HCT116 (cell line): ENCODE measurements at regions not wholly inside any gene's neighbourhood (a gene's known extent, or its start where the extent isn't known, plus 50 kb on each side); places are given as distances from the start of the nearest gene placed in this dataset.

Source experiments
- ATAC-seq: fragments of 200-7000 bp; cut with Tn5 transposase; 2 replicates; pipeline ENCODE4 v1.9.1; 2020; ENCODE audit warnings: mild to moderate bottlenecking, moderate library complexity
- BruUV-seq: library from RNA; stranded (reverse); fragments of 400-500 nt; replicated peaks from 2 replicates; lab custom pipeline; 2021; lab: Mats Ljungman, UMichigan
- CTCF ChIA-PET: fragments of 300-600 bp; sonication (Branson Sonifier 250); formaldehyde crosslinking; loops from one replicate; lab custom pipeline; 2021; ENCODE audit warnings: antibody characterized with exemption; lab: Charles Lee
- POLR2A ChIA-PET: fragments of 300-600, 350-600 bp; sonication (Branson Sonifier 250); formaldehyde crosslinking; loops from one replicate; lab custom pipeline; 2021; ENCODE audit warnings: antibody characterized with exemption; lab: Charles Lee
- RAD21 ChIA-PET, 2 experiments: fragments of 300-600 bp; sonication (Branson Sonifier 250); formaldehyde crosslinking; loops; one replicate each; lab custom pipeline; 2023; ENCODE audit warnings: low total read pairs in 2 of 2; ENCODE audit not compliant: uncharacterized antibody in 2 of 2, unreplicated experiment in 2 of 2, low non-redundant PET in 1 of 2; lab: Charles Lee
- DNase-seq: peaks from one replicate; pipeline ENCODE4 v3.0.0-alpha.2; 2010; ENCODE audit warnings: low read depth, low spot score
- H2AFZ ChIP-seq: fragments of 200-600 bp; shearing (Covaris generic), sonication (generic); 2 replicates; pipeline ENCODE4 v1.6.1; 2017; ENCODE audit warnings: low read depth, mixed run types, mixed read lengths, antibody characterized with exemption, low read length; ENCODE audit not compliant: poor library complexity, severe bottlenecking
- H3K27ac ChIP-seq: 2 replicates; pipeline ENCODE4 v1.5.1; 2012; ENCODE audit warnings: low read depth, low read length
- H3K27me3 ChIP-seq: fragments of 200-600 bp; sonication (generic); 2 replicates; pipeline ENCODE4 v1.6.1; 2016; ENCODE audit warnings: mixed run types, low read length, mixed read lengths; ENCODE audit not compliant: insufficient read depth
- H3K36me3 ChIP-seq, 2 experiments: fragments of 200-500 bp in 1 of 2; fragments of 200-600 bp in 1 of 2; sonication (Bioruptor generic) in 1 of 2; sonication (generic) in 1 of 2; 2 replicates each; pipeline versions ENCODE4 v1.5.1 to v1.6.1; 2014 to 2016; ENCODE audit warnings: low read length in 2 of 2, inconsistent platforms in 1 of 2, mixed read lengths in 1 of 2, mixed run types in 1 of 2; ENCODE audit not compliant: insufficient read depth in 2 of 2, control insufficient read depth in 1 of 2
- H3K4me1 ChIP-seq, 2 experiments: fragments of 200-600 bp in 1 of 2; sonication (generic) in 1 of 2; 2 replicates each; pipeline versions ENCODE4 v1.5.1 to v1.6.1; 2012 to 2017; ENCODE audit warnings: low read length in 2 of 2, inconsistent platforms in 1 of 2, mild to moderate bottlenecking in 1 of 2, mixed read lengths in 1 of 2, mixed run types in 1 of 2, moderate library complexity in 1 of 2; ENCODE audit not compliant: insufficient read depth in 2 of 2, control insufficient read depth in 1 of 2
- H3K4me2 ChIP-seq: fragments of 200-600 bp; sonication (generic); 2 replicates; pipeline ENCODE4 v1.6.1; 2017; ENCODE audit warnings: mixed run types, low read length, mixed read lengths
- H3K4me3 ChIP-seq, 2 experiments: fragments of 200-600 bp in 1 of 2; sonication (generic) in 1 of 2; replicated peaks in 1 of 2; 2 replicates each; pipeline ENCODE4 v1.5.1; 2011 to 2016; ENCODE audit warnings: low read length in 2 of 2, control low read depth in 1 of 2, low read depth in 1 of 2, mild to moderate bottlenecking in 1 of 2, mixed read lengths in 1 of 2, mixed run types in 1 of 2
- H3K79me2 ChIP-seq: fragments of 200-600 bp; sonication (generic); 2 replicates; pipeline ENCODE4 v1.6.1; 2017; ENCODE audit warnings: mild to moderate bottlenecking, mixed run types, low read length, moderate library complexity, mixed read lengths; ENCODE audit not compliant: insufficient read depth
- H3K9ac ChIP-seq: fragments of 200-600 bp; sonication (generic); 2 replicates; pipeline ENCODE4 v1.6.1; 2016; ENCODE audit warnings: low read length, mixed read lengths
- H3K9me2 ChIP-seq: fragments of 200-600 bp; sonication (generic), shearing (Covaris generic); 2 replicates; pipeline ENCODE4 v1.6.1; 2017; ENCODE audit warnings: mixed run types, mild to moderate bottlenecking, moderate library complexity; ENCODE audit not compliant: insufficient read depth
- H3K9me3 ChIP-seq, 2 experiments: fragments of 200-500 bp in 1 of 2; fragments of 200-600 bp in 1 of 2; sonication (Bioruptor generic) in 1 of 2; sonication (generic) in 1 of 2; 2 replicates each; pipeline ENCODE4 v1.6.1; 2014 to 2017; ENCODE audit warnings: low read length in 2 of 2, mixed read lengths in 2 of 2, inconsistent platforms in 1 of 2, low read depth in 1 of 2, mild to moderate bottlenecking in 1 of 2, mixed run types in 1 of 2, moderate library complexity in 1 of 2; ENCODE audit not compliant: control insufficient read depth in 1 of 2, insufficient read depth in 1 of 2
- H4K20me1 ChIP-seq: fragments of 200-600 bp; sonication (generic), shearing (Covaris generic); 2 replicates; pipeline ENCODE4 v1.6.1; 2017; ENCODE audit warnings: mixed run types, mild to moderate bottlenecking, moderate library complexity; ENCODE audit not compliant: insufficient read depth
- CBX3 ChIP-seq: IDR thresholded peaks from 2 replicates; pipeline ENCODE4 v1.6.1; 2012; ENCODE audit warnings: low read depth
- EGR1 ChIP-seq: IDR thresholded peaks from 2 replicates; pipeline ENCODE4 v1.6.1; 2012; ENCODE audit warnings: low read depth
- ELF1 ChIP-seq: IDR thresholded peaks from 2 replicates; pipeline ENCODE4 v1.6.1; 2012; ENCODE audit warnings: low read depth, borderline replicate concordance
- FOSL1 ChIP-seq: IDR thresholded peaks from 2 replicates; pipeline ENCODE4 v1.6.1; 2012; ENCODE audit warnings: low read depth
- SIN3A ChIP-seq: IDR thresholded peaks from 2 replicates; pipeline ENCODE4 v1.6.1; 2012; ENCODE audit warnings: low read depth
- SP1 ChIP-seq: IDR thresholded peaks from 2 replicates; pipeline ENCODE4 v1.6.1; 2012; ENCODE audit warnings: low read depth
- SRF ChIP-seq: IDR thresholded peaks from 2 replicates; pipeline ENCODE4 v1.6.1; 2012; ENCODE audit warnings: low read depth
- ZBTB33 ChIP-seq: IDR thresholded peaks from 2 replicates; pipeline ENCODE4 v1.6.1; 2011; ENCODE audit warnings: mild to moderate bottlenecking, low read length, moderate library complexity; ENCODE audit not compliant: insufficient replicate concordance; ENCODE audit errors: extremely low read depth
- ZFX ChIP-seq: fragments of 450-650 bp; IDR thresholded peaks from 2 replicates; pipeline ENCODE4 v1.6.1; 2017
- ZNF274 ChIP-seq: fragments of 200-500 bp; sonication (Bioruptor generic); IDR thresholded peaks from 2 replicates; pipeline ENCODE4 v1.6.1; 2014; ENCODE audit warnings: mild to moderate bottlenecking, low read depth, low read length, inconsistent platforms
- intact Hi-C: fragments of 100-400 bp; cut with micrococcal nuclease; formaldehyde crosslinking; loops from 2 replicates; pipeline ENCODE4 v1.10.0; 2022

DNA sequence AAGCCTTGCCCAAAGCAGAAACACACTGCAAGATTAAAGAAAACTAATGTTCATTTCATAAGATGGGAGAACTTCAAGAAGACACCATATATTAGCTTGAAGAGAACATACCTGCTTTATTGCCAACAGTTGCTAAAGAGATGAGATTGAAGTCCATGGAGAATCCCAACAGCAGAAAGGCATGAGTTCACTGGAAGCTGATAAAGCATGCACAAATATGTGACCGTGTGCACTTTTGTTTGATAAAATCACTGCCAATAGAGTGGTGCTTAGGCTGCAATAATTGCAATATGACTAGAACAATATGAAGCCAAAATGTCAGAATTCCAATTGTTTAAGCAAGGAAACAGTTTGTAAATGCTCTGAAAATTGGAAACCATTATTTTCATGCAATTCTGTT lies 125.9 kb upstream of the PPARGC1A start:
- Histone ChIP-seq H3K4me2 (no peak overlapping the region), H3K36me3 (no peaks in the 10 kb centered on the region), H3K4me3 (no peak overlapping the region), H3K79me2 (no peaks in the 10 kb centered on the region), H3K9ac (no peak overlapping the region), H3K9me2 (no peaks in the 10 kb centered on the region), H3K9me3 (peaks cover 0 to 17% of the 10 kb centered on the region in 2 experiments; a peak in 1 of 4 replicates), H3K27ac (no peak overlapping the region), H3K4me1 (no peaks in the 10 kb centered on the region), H3K27me3 (no peaks in the 10 kb centered on the region), H2AFZ (no peak overlapping the region)
- DNase-seq (no peak), ATAC-seq (no peak)
- no TSS peak for BruUV-seq
- ChIA-PET POLR2A (no interaction called here), RAD21 (no interaction called here), CTCF (no interaction called here)
- intact Hi-C loops = no loop called here
- TF ChIP-seq ZFX (no peak), ELF1 (no peak), SIN3A (no peak), CBX3 (no peak), SP1 (no peak), ZNF274 (no peak), ZBTB33 (no peak), FOSL1 (no peak), SRF (no peak), EGR1 (no peak)
- TF ChIP-seq, all 23 proteins: peak for 0
- no peaks in the 10 kb centered on the region for H4K20me1 ChIP-seq
